ENCODE measurements at regions not wholly inside any gene's neighbourhood (a gene's known extent, or its start where the extent isn't known, plus 50 kb on each side); places are given as distances from the start of the nearest gene placed in this dataset.

DNA sequence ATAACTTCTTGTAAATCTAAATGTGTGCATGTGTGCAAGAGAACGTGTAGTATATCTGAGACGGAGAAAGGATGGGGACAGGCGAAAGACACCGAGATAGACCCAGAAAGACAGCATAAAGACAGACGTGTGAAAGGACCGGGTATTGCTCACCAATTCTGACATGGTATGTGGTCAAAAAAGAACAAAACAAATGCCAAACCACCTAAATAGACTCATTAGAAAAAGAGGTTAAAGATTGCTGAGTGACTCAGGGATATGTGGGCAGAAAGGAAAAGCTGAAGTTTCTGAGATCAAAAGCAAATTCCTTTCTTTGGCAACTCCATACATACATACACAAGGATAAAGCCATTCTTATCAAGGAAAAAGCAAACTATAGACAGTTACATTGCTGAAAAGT is 179.7 kb upstream of the TSC22D1 start:
- intact Hi-C loops (cut with DNase I): no loop called here
- H3K4me1 ChIP-seq (ENCODE audit: control insufficient read depth in 2 of 3, insufficient read depth in 2 of 3, low read depth in 1 of 3, low read length in 3 of 3): no peaks in the 10 kb centered on the region
- H3K27me3 ChIP-seq (ENCODE audit: control insufficient read depth, insufficient read depth, low read length): no peaks in the 10 kb centered on the region
- H3K4me3 ChIP-seq (ENCODE audit: low read length in 3 of 3): no peak overlapping the region
- no peak overlapping the region for H3K9ac ChIP-seq (ENCODE audit: low read length in 3 of 3)
- TF ChIP-seq, protein P1, sequence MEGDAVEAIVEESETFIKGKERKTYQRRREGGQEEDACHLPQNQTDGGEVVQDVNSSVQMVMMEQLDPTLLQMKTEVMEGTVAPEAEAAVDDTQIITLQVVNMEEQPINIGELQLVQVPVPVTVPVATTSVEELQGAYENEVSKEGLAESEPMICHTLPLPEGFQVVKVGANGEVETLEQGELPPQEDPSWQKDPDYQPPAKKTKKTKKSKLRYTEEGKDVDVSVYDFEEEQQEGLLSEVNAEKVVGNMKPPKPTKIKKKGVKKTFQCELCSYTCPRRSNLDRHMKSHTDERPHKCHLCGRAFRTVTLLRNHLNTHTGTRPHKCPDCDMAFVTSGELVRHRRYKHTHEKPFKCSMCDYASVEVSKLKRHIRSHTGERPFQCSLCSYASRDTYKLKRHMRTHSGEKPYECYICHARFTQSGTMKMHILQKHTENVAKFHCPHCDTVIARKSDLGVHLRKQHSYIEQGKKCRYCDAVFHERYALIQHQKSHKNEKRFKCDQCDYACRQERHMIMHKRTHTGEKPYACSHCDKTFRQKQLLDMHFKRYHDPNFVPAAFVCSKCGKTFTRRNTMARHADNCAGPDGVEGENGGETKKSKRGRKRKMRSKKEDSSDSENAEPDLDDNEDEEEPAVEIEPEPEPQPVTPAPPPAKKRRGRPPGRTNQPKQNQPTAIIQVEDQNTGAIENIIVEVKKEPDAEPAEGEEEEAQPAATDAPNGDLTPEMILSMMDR (IDR thresholded peaks at IDR 0.05; ENCODE audit: borderline replicate concordance, extremely low read depth, insufficient read depth): no peak
- no peaks in the 10 kb centered on the region for H3K9me3 ChIP-seq (ENCODE audit: control insufficient read depth in 2 of 3, insufficient read depth in 1 of 3, low read length in 3 of 3)
- H3K36me3 ChIP-seq (ENCODE audit: control insufficient read depth in 2 of 3, insufficient read depth in 3 of 3, low read length in 3 of 3): no peaks in the 10 kb centered on the region
- FAIRE-seq: no peak
- H3K27ac ChIP-seq (ENCODE audit: low read depth in 2 of 2, low read length in 2 of 2): no peak overlapping the region
- no peak for DNase-seq

- intact Hi-C loops (cut with DNase I): no loop called here
- Histone ChIP-seq H3K9ac (ENCODE audit: low read length in 3 of 3) (no peak overlapping the region), H3K4me3 (ENCODE audit: low read length in 3 of 3) (no peak overlapping the region), H3K4me1 (ENCODE audit: control insufficient read depth in 2 of 3, insufficient read depth in 2 of 3, low read depth in 1 of 3, low read length in 3 of 3) (no peaks in the 10 kb centered on the region), H3K27me3 (ENCODE audit: control insufficient read depth, insufficient read depth, low read length) (no peaks in the 10 kb centered on the region), H3K9me3 (ENCODE audit: control insufficient read depth in 2 of 3, insufficient read depth in 1 of 3, low read length in 3 of 3) (no peaks in the 10 kb centered on the region), H3K36me3 (ENCODE audit: control insufficient read depth in 2 of 3, insufficient read depth in 3 of 3, low read length in 3 of 3) (no peaks in the 10 kb centered on the region), H3K27ac (ENCODE audit: low read depth in 2 of 2, low read length in 2 of 2) (no peak overlapping the region)
- TF ChIP-seq, protein P1 (IDR thresholded peaks at IDR 0.05; ENCODE audit: borderline replicate concordance, extremely low read depth, insufficient read depth): no peak
- FAIRE-seq: no peak
- no peak for DNase-seq
Measured at GRCh38 chr13:44752164-44752563, 176.0 kb upstream of the TSC22D1 start.

DNA sequence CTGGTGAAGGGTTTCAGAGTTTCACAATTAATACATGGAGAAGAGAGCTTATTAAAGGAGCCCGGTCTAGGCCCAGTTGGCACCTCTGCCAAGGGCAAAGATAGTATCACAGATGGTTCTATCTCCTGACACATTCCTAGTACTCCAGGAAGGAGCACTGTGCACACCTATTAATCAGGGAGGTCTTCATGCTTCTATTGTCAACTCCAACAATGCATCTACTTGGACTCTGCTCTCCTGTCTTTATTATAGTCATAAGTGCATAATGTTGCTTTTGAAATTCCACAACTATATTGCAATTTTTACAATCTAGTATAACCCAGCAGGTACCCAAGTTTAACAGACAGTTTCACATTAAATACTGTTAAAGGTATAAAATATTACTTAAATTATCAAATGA is 174.5 kb upstream of the TSC22D1 start:
- intact Hi-C loops (cut with DNase I): no loop called here
- Histone ChIP-seq H3K36me3 (ENCODE audit: control insufficient read depth in 2 of 3, insufficient read depth in 3 of 3, low read length in 3 of 3) (no peaks in the 10 kb centered on the region), H3K9ac (ENCODE audit: low read length in 3 of 3) (no peak overlapping the region), H3K4me3 (ENCODE audit: low read length in 3 of 3) (no peak overlapping the region), H3K27ac (ENCODE audit: low read depth in 2 of 2, low read length in 2 of 2) (no peak overlapping the region), H3K9me3 (ENCODE audit: control insufficient read depth in 2 of 3, insufficient read depth in 1 of 3, low read length in 3 of 3) (no peaks in the 10 kb centered on the region), H3K27me3 (ENCODE audit: control insufficient read depth, insufficient read depth, low read length) (no peaks in the 10 kb centered on the region), H3K4me1 (ENCODE audit: control insufficient read depth in 2 of 3, insufficient read depth in 2 of 3, low read depth in 1 of 3, low read length in 3 of 3) (no peaks in the 10 kb centered on the region)
- no peak for DNase-seq
- TF ChIP-seq, protein P1 (IDR thresholded peaks at IDR 0.05; ENCODE audit: borderline replicate concordance, extremely low read depth, insufficient read depth): no peak
- no peak for FAIRE-seq

- no peak for DNase-seq
- Histone ChIP-seq H3K27ac (ENCODE audit: low read depth in 2 of 2, low read length in 2 of 2) (no peak overlapping the region), H3K27me3 (ENCODE audit: control insufficient read depth, insufficient read depth, low read length) (no peaks in the 10 kb centered on the region), H3K9ac (ENCODE audit: low read length in 3 of 3) (no peak overlapping the region), H3K9me3 (ENCODE audit: control insufficient read depth in 2 of 3, insufficient read depth in 1 of 3, low read length in 3 of 3) (no peaks in the 10 kb centered on the region), H3K36me3 (ENCODE audit: control insufficient read depth in 2 of 3, insufficient read depth in 3 of 3, low read length in 3 of 3) (no peaks in the 10 kb centered on the region), H3K4me3 (ENCODE audit: low read length in 3 of 3) (no peak overlapping the region), H3K4me1 (ENCODE audit: control insufficient read depth in 2 of 3, insufficient read depth in 2 of 3, low read depth in 1 of 3, low read length in 3 of 3) (no peaks in the 10 kb centered on the region)
- intact Hi-C loops (cut with DNase I): no loop called here
- FAIRE-seq: no peak
- TF ChIP-seq, protein P1 (IDR thresholded peaks at IDR 0.05; ENCODE audit: borderline replicate concordance, extremely low read depth, insufficient read depth): no peak
Measured at GRCh38 chr13:44749906-44750305, 173.8 kb upstream of the TSC22D1 start.

Data from kidney (tissue), 13 donors.